A549 (cell line): ENCODE measurements at regions not wholly inside any gene's neighbourhood (a gene's known extent, or its start where the extent isn't known, plus 50 kb on each side); places are given as distances from the start of the nearest gene placed in this dataset.

Source experiments
- ATAC-seq, 2 experiments: fragments of 200-7000 bp in 1 of 2; fragments of >200 bp in 1 of 2; cut with Nextera tagmentation in 1 of 2; cut with Tn5 transposase in 1 of 2; 3 replicates each; pipeline versions ENCODE4 v1.8.0 to v1.9.1; 2018 to 2020; ENCODE audit warnings: mild to moderate bottlenecking in 1 of 2, moderate library complexity in 1 of 2
- CTCF ChIA-PET: fragments of 300-600 bp; sonication (Branson Sonifier 250); formaldehyde crosslinking; extraction: SDS; loops from one replicate; lab custom pipeline; 2021; ENCODE audit warnings: antibody characterized with exemption, inconsistent platforms; lab: Yijun Ruan, JAX
- POLR2A ChIA-PET: fragments of 350-600 bp; formaldehyde crosslinking; extraction: SDS; loops from one replicate; lab custom pipeline; 2021; ENCODE audit warnings: antibody characterized with exemption, inconsistent platforms; lab: Yijun Ruan, JAX
- DNase-seq, 2 experiments: peaks; one replicate each; pipeline versions ENCODE4 v3.0.0 to v3.0.0-alpha.2; 2011 to 2016; ENCODE audit warnings: low read depth in 1 of 2, low spot score in 1 of 2
- FAIRE-seq: peaks from 2 replicates; lab custom pipeline; 2011; peaks lifted over from hg19 to GRCh38; lab: Jason Lieb, UNC
- H3K27ac ChIP-seq, 2 experiments: fragments of >200 bp; sonication (Bioruptor Twin); formaldehyde crosslinking; 3 replicates each; pipeline ENCODE4 v1.5.1; 2016 to 2017
- H3K4me1 ChIP-seq: fragments of >200 bp; sonication (Bioruptor Twin); formaldehyde crosslinking; 3 replicates; pipeline ENCODE4 v1.6.1; 2016
- H3K4me2 ChIP-seq: fragments of >200 bp; sonication (Bioruptor Twin); formaldehyde crosslinking; 3 replicates; pipeline ENCODE4 v1.6.1; 2016
- H3K4me3 ChIP-seq: fragments of >200 bp; sonication (Bioruptor Twin); formaldehyde crosslinking; 3 replicates; pipeline ENCODE4 v1.5.1; 2016
- H3K9me3 ChIP-seq: fragments of >200 bp; sonication (Bioruptor Twin); formaldehyde crosslinking; 3 replicates; pipeline ENCODE4 v1.6.1; 2016
- ATOH8 ChIP-seq: fragments of 250-450 bp; sonication (Bioruptor Pico); IDR thresholded peaks from 2 replicates; pipeline ENCODE4 v1.5.0; 2020; ENCODE audit warnings: low read depth, mild to moderate bottlenecking, moderate library complexity
- BCL3 ChIP-seq: fragments of >200 bp; sonication (Bioruptor Twin); formaldehyde crosslinking; IDR thresholded peaks from 3 replicates; pipeline ENCODE4 v1.6.1; 2016
- CHD4 ChIP-seq: fragments of 200-600 bp; sonication (generic); IDR thresholded peaks from 2 replicates; pipeline ENCODE4 v1.6.1; 2016; ENCODE audit warnings: antibody characterized with exemption, mild to moderate bottlenecking, borderline replicate concordance
- ELK1 ChIP-seq: fragments of 150-350 bp; IDR thresholded peaks from 2 replicates; pipeline ENCODE4 v1.6.1; 2014; ENCODE audit warnings: low read depth, mild to moderate bottlenecking, low read length
- GATA3 ChIP-seq: IDR thresholded peaks from 2 replicates; pipeline ENCODE4 v1.6.1; 2012; ENCODE audit warnings: borderline replicate concordance
- HDAC2 ChIP-seq: fragments of 200-600 bp; sonication (generic); IDR thresholded peaks from 2 replicates; pipeline ENCODE4 v1.6.1; 2016
- HMGXB4 ChIP-seq: fragments of 250-450 bp; sonication (Bioruptor Pico); IDR thresholded peaks from 2 replicates; pipeline ENCODE4 v1.5.0; 2021; ENCODE audit warnings: mild to moderate bottlenecking, moderate library complexity, borderline replicate concordance
- HOXA7 ChIP-seq: fragments of 250-450 bp; sonication (Bioruptor Pico); IDR thresholded peaks from 2 replicates; pipeline ENCODE4 v1.5.0; 2020; ENCODE audit warnings: mild to moderate bottlenecking, moderate library complexity
- JUN ChIP-seq, 2 experiments: fragments of >200 bp; sonication (Bioruptor Twin); formaldehyde crosslinking; IDR thresholded peaks; 2 replicates in 1 of 2; 3 replicates in 1 of 2; pipeline ENCODE4 v1.6.1; 2016 to 2017
- KDM1A ChIP-seq: fragments of 200-600 bp; sonication (generic); IDR thresholded peaks from 2 replicates; pipeline ENCODE4 v1.6.1; 2016; ENCODE audit warnings: low read depth, mild to moderate bottlenecking
- KDM5A ChIP-seq: fragments of 200-600 bp; sonication (generic); IDR thresholded peaks from 2 replicates; pipeline ENCODE4 v1.6.1; 2016; ENCODE audit warnings: antibody characterized with exemption, mild to moderate bottlenecking
- MAX ChIP-seq: IDR thresholded peaks from 2 replicates; pipeline ENCODE4 v1.6.1; 2012
- MAZ ChIP-seq: fragments of 150-350 bp; IDR thresholded peaks from 2 replicates; pipeline ENCODE4 v1.6.1; 2014; ENCODE audit warnings: antibody characterized with exemption, low read depth, low read length, borderline replicate concordance
- POLR2AphosphoS2 ChIP-seq: conservative IDR thresholded peaks from 2 replicates; pipeline ENCODE4 v1.6.1; 2012; ENCODE audit warnings: low read length, improper control_type of control experiment, inconsistent platforms
- REST ChIP-seq: fragments of 200-600 bp; sonication (generic); IDR thresholded peaks from 2 replicates; pipeline ENCODE4 v1.6.1; 2016; ENCODE audit warnings: antibody characterized with exemption, mild to moderate bottlenecking, moderate library complexity
- USF2 ChIP-seq: fragments of 450-650 bp; IDR thresholded peaks from 2 replicates; pipeline ENCODE4 v1.6.1; 2014; ENCODE audit warnings: antibody characterized with exemption
- ZC3H11A ChIP-seq: fragments of 450-650 bp; IDR thresholded peaks from 2 replicates; pipeline ENCODE4 v1.6.1; 2014; ENCODE audit warnings: antibody characterized with exemption, mild to moderate bottlenecking
- ZNF302 ChIP-seq: fragments of 250-450 bp; sonication (Bioruptor Pico); IDR thresholded peaks from 2 replicates; pipeline ENCODE4 v1.9.0; 2021; ENCODE audit warnings: inconsistent platforms, mild to moderate bottlenecking, moderate library complexity
- WGBS: methylation state at CpG from one replicate; pipeline ENCODE4 v1.1.6; 2017; ENCODE audit errors: missing lambda C conversion rate; 5-methylcytosine and 5-hydroxymethylcytosine counted together

- H3K9me3 ChIP-seq: no peaks in the 10 kb centered on the region
- TF ChIP-seq HMGXB4 (no peak), USF2 (no peak), CHD4 (no peak), MAZ (no peak), KDM5A (no peak), MAX (no peak), ZNF302 (no peak), BCL3 (no peak), KDM1A (no peak), JUN (IDR thresholded peaks at IDR 0.05) (no peak), HOXA7 (CRISPR knock-in tag) (no peak), ELK1 (no peak), REST (no peak), ATOH8 (CRISPR knock-in tag) (no peak)
- no peak for ATAC-seq
- CTCF ChIA-PET: no interaction called here
- WGBS: 41% methylated on average over 1 of the region's 1 CpG
- FAIRE-seq: no peak
- no peak for DNase-seq
- POLR2A ChIA-PET: no interaction called here
- no peak overlapping the region for H3K4me3 ChIP-seq
- H3K4me2 ChIP-seq: no peak overlapping the region
- H3K27ac ChIP-seq: no peak overlapping the region
- H3K4me1 ChIP-seq: no peaks in the 10 kb centered on the region
These were observed 555.5 kb upstream of the TNP1 start for GRCh38 chr2:217415316-217415715.

GRCh38 chr2:217414429-217414828 lies 554.6 kb upstream of the TNP1 start:
- no peak for FAIRE-seq
- WGBS: 26% methylated on average over 4 of the region's 4 CpGs
- ChIA-PET CTCF (no interaction called here), POLR2A (no interaction called here)
- no peaks in the 10 kb centered on the region for H3K9me3 ChIP-seq
- ATAC-seq: no peak
- no peaks in the 10 kb centered on the region for H3K4me1 ChIP-seq
- no peak overlapping the region for H3K27ac ChIP-seq
- H3K4me3 ChIP-seq: no peak overlapping the region
- no peak for DNase-seq
- TF ChIP-seq HDAC2 (no peak), CHD4 (no peak), KDM5A (no peak), POLR2AphosphoS2 (no peak), JUN (IDR thresholded peaks at IDR 0.05) (no peak), ELK1 (no peak), ZC3H11A (no peak), GATA3 (no peak)
- no peak overlapping the region for H3K4me2 ChIP-seq
